ENCODE measurements at regions not wholly inside any gene's neighbourhood (a gene's known extent, or its start where the extent isn't known, plus 50 kb on each side); places are given as distances from the start of the nearest gene placed in this dataset.

DNA sequence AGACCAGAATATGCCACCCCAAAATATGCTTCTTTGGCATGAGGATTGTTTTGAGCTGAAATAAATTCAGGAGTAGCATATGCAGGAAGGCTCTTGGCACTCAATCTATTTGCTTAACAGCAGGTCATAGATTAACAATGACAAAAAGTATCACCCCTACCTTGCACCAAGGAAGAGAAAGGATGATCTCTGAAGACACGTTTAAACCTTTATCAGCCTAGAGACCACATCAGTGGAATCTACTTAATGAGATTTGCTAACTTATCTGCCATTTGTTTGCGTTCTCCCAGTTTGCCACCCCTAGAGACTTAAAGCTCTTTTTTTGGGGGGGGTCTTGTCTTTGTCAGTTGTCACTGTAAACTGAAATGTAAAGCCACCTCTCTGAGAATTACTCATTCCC lies 1278.7 kb upstream of the USP15 start:
- Histone ChIP-seq H3K27ac (ENCODE audit: low read depth, low read length) (no peak overlapping the region), H3K9me3 (ENCODE audit: control insufficient read depth, insufficient read depth, low read length) (no peaks in the 10 kb centered on the region), H4K20me1 (ENCODE audit: control insufficient read depth, insufficient read depth, low read depth, low read length) (no peaks in the 10 kb centered on the region), H3K4me1 (ENCODE audit: control insufficient read depth, low read length) (no peaks in the 10 kb centered on the region), H3K79me2 (ENCODE audit: control insufficient read depth, low read length) (no peaks in the 10 kb centered on the region), H3K4me2 (ENCODE audit: low read length) (no peak overlapping the region), H3K36me3 (ENCODE audit: control insufficient read depth, low read length) (no peaks in the 10 kb centered on the region), H3K4me3 (ENCODE audit: low read length) (no peak overlapping the region), H3K27me3 (ENCODE audit: control insufficient read depth, low read length) (no peaks in the 10 kb centered on the region), H3F3A (ENCODE audit: control insufficient read depth, insufficient read depth) (no peaks in the 10 kb centered on the region), H3K9me2 (replicated peaks; ENCODE audit: control insufficient read depth, low read length) (no peaks in the 10 kb centered on the region)
- TF ChIP-seq, protein P1, sequence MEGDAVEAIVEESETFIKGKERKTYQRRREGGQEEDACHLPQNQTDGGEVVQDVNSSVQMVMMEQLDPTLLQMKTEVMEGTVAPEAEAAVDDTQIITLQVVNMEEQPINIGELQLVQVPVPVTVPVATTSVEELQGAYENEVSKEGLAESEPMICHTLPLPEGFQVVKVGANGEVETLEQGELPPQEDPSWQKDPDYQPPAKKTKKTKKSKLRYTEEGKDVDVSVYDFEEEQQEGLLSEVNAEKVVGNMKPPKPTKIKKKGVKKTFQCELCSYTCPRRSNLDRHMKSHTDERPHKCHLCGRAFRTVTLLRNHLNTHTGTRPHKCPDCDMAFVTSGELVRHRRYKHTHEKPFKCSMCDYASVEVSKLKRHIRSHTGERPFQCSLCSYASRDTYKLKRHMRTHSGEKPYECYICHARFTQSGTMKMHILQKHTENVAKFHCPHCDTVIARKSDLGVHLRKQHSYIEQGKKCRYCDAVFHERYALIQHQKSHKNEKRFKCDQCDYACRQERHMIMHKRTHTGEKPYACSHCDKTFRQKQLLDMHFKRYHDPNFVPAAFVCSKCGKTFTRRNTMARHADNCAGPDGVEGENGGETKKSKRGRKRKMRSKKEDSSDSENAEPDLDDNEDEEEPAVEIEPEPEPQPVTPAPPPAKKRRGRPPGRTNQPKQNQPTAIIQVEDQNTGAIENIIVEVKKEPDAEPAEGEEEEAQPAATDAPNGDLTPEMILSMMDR (IDR thresholded peaks at IDR 0.05; ENCODE audit: low read depth, low read length, poor library complexity, severe bottlenecking): no peak
- no peak for TF ChIP-seq EZH2phosphoT487 (IDR thresholded peaks at IDR 0.05; ENCODE audit: borderline replicate concordance, low read length)

DNA sequence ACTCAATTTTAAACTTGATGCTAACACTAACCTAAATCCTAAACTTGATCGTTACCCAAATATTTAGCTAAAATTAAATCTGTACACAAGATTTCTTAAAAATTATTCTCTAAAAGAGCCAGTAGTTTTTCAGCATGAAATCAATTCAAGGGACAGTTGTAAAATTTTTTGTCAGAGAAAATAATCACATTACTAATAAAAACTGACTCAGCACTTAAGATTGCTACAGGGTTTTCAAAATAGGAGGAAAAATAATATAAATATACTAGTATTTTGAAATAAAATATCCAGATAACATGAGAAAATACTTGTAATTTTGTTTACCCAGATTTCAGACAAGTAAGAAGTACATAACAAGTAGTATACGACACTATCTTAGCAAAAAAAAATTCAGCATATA lies 1268.1 kb upstream of the USP15 start:
- TF ChIP-seq, protein P1 (IDR thresholded peaks at IDR 0.05; ENCODE audit: low read depth, low read length, poor library complexity, severe bottlenecking): no peak
- no peak for TF ChIP-seq EZH2phosphoT487 (IDR thresholded peaks at IDR 0.05; ENCODE audit: borderline replicate concordance, low read length)
- Histone ChIP-seq H3K27ac (ENCODE audit: low read depth, low read length) (no peak overlapping the region), H3K4me3 (ENCODE audit: low read length) (no peak overlapping the region), H4K20me1 (ENCODE audit: control insufficient read depth, insufficient read depth, low read depth, low read length) (no peaks in the 10 kb centered on the region), H3K4me2 (ENCODE audit: low read length) (no peak overlapping the region), H3K9me2 (replicated peaks; ENCODE audit: control insufficient read depth, low read length) (no peaks in the 10 kb centered on the region), H3K27me3 (ENCODE audit: control insufficient read depth, low read length) (no peaks in the 10 kb centered on the region), H3K79me2 (ENCODE audit: control insufficient read depth, low read length) (no peaks in the 10 kb centered on the region), H3K36me3 (ENCODE audit: control insufficient read depth, low read length) (no peaks in the 10 kb centered on the region), H3K4me1 (ENCODE audit: control insufficient read depth, low read length) (no peaks in the 10 kb centered on the region), H3F3A (ENCODE audit: control insufficient read depth, insufficient read depth) (no peaks in the 10 kb centered on the region), H3K9me3 (ENCODE audit: control insufficient read depth, insufficient read depth, low read length) (no peaks in the 10 kb centered on the region)

DNA sequence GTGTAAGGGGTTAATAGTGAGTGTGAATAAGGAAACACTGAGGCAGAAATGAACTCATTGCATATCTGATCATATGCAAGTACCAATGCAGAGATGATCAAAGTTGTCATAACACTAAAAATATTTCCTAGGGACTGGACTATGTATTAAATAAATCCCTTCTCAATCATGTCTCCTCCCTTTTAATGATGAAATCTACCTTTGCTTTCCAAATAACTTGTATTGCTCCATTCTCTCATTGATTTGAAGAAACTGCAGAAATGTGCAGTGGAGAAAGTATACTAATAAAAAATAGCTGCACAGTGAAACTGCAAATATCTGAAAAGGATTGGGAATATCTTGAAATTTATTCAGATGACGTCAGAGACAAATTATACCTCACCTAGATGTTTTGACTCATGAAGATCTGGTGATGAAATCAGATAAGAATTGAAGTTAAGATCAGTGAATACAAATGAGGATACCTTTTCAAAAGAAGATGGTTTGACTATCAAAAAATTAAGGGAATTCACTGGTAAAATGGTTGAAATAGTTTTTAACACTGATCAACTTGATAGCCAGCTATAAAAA lies 1264.9 kb upstream of the USP15 start:
- H4K20me1 ChIP-seq (ENCODE audit: control insufficient read depth, insufficient read depth, low read depth, low read length): no peaks in the 10 kb centered on the region
- no peaks in the 10 kb centered on the region for H3K79me2 ChIP-seq (ENCODE audit: control insufficient read depth, low read length)
- no peak overlapping the region for H3K4me3 ChIP-seq (ENCODE audit: low read length)
- no peak overlapping the region for H3K27ac ChIP-seq (ENCODE audit: low read depth, low read length)
- H3K4me2 ChIP-seq (ENCODE audit: low read length): no peak overlapping the region
- no peaks in the 10 kb centered on the region for H3K27me3 ChIP-seq (ENCODE audit: control insufficient read depth, low read length)
- H3K9me3 ChIP-seq (ENCODE audit: control insufficient read depth, insufficient read depth, low read length): no peaks in the 10 kb centered on the region
- H3K36me3 ChIP-seq (ENCODE audit: control insufficient read depth, low read length): no peaks in the 10 kb centered on the region
- no peaks in the 10 kb centered on the region for H3K9me2 ChIP-seq (replicated peaks; ENCODE audit: control insufficient read depth, low read length)
- TF ChIP-seq, protein P1 (IDR thresholded peaks at IDR 0.05; ENCODE audit: low read depth, low read length, poor library complexity, severe bottlenecking): no peak
- TF ChIP-seq EZH2phosphoT487 (IDR thresholded peaks at IDR 0.05; ENCODE audit: borderline replicate concordance, low read length): no peak
- no peaks in the 10 kb centered on the region for H3F3A ChIP-seq (ENCODE audit: control insufficient read depth, insufficient read depth)
- H3K4me1 ChIP-seq (ENCODE audit: control insufficient read depth, low read length): no peaks in the 10 kb centered on the region

Data from DOHH2 (cell line).